Testis (tissue), 2 donors: ENCODE measurements at regions not wholly inside any gene's neighbourhood (a gene's known extent, or its start where the extent isn't known, plus 50 kb on each side); places are given as distances from the start of the nearest gene placed in this dataset.

Experiments used
- POLR2A ChIP-seq: fragments of 450-650 bp; IDR thresholded peaks from one replicate; pipeline ENCODE4 v1.6.1; 2017; ENCODE audit warnings: antibody characterized with exemption, mild to moderate bottlenecking, moderate library complexity
- TF ChIP-seq, protein P1 (sequence below), 3 experiments: fragments of 450-650 bp in 2 of 3; fragments of 200-600 bp in 1 of 3; sonication (generic) in 1 of 3; IDR thresholded peaks; one replicate each; pipeline ENCODE4 v1.5.1; 2016 to 2019; ENCODE audit warnings: antibody characterized with exemption in 3 of 3, mild to moderate bottlenecking in 2 of 3, moderate library complexity in 1 of 3

DNA sequence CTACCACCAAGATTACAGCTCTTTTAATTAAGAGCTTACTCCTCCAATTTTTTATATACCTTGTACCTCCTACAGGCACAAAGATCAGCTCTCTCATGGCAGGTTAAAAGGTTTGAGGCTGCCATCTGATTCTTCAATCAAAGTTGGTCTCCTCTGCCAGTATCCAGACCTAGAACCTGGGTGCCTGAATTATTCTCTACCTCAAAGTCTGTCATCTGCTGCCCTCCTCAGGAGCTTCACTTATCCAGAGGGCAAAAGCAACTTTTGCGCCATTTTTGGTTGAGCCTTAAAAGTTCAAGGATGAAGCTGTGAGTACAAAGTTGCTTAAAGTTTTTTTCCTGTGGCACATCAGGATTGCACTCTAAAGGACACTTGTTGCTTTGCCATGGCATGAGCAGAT lies 343.7 kb upstream of the PPP1R2C start:
- TF ChIP-seq, protein P1, sequence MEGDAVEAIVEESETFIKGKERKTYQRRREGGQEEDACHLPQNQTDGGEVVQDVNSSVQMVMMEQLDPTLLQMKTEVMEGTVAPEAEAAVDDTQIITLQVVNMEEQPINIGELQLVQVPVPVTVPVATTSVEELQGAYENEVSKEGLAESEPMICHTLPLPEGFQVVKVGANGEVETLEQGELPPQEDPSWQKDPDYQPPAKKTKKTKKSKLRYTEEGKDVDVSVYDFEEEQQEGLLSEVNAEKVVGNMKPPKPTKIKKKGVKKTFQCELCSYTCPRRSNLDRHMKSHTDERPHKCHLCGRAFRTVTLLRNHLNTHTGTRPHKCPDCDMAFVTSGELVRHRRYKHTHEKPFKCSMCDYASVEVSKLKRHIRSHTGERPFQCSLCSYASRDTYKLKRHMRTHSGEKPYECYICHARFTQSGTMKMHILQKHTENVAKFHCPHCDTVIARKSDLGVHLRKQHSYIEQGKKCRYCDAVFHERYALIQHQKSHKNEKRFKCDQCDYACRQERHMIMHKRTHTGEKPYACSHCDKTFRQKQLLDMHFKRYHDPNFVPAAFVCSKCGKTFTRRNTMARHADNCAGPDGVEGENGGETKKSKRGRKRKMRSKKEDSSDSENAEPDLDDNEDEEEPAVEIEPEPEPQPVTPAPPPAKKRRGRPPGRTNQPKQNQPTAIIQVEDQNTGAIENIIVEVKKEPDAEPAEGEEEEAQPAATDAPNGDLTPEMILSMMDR (IDR thresholded peaks at IDR 0.05), result no peak
- no peak for TF ChIP-seq POLR2A
